GM18519 (cell line): ENCODE measurements at regions not wholly inside any gene's neighbourhood (a gene's known extent, or its start where the extent isn't known, plus 50 kb on each side); places are given as distances from the start of the nearest gene placed in this dataset.

ENCODE experiments used
- ATAC-seq: cut with Tn5 transposase; IDR thresholded peaks from one replicate; pipeline ENCODE4 v1.9.1; 2021; ENCODE audit warnings: mild to moderate bottlenecking, moderate library complexity; ENCODE audit not compliant: unreplicated experiment, low FRiP score

DNA sequence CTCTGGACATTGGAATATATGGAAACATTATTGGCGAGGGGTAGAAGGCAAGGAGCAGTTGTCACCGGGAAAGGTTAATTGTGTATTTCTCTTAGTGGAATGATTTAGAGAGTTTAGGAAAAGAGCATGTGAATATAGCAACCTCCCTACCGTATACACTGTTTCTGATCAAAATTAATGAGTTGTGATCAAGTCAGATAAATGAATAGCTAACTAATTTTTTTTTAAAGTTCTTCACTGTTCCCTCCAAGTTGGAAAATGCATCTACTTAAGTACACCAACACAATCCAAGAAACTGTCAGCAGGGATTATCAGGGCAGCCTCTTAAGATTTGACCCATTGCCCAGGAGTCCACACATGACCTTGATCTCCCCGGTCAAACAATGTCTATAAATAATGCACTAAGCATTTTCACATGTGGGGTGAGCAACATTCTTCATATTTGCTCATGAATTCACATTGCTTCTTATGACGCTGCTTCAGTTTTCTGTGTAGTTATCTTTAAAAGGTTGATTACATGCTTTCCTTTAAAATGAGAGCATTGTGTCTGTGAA lies 680.8 kb upstream of the NRSN1 start:
- ATAC-seq: no peak

DNA sequence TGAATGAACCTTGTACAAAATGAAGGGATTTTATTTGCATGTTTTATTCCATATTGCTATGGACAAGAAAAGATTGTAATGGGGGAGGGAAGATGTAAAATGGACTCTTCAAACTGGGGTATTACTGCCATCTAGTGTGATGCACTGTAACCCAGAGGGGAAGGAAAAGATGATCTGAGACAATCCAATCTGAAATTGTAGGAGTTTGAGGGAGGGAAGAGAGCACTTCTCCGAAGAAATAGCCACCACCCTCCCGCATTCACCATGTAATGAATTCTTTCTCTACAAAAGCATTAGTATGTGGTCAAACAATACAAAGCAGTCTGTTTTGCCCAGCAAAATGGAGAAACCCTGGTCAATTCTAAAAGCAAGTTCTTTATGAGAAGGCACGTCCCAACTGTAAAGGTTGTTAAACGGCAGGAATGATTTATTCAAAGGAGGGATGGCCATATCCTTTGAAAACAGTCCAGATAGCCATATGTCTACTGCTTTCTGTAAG lies 679.5 kb upstream of the NRSN1 start:
- ATAC-seq: no peak

DNA sequence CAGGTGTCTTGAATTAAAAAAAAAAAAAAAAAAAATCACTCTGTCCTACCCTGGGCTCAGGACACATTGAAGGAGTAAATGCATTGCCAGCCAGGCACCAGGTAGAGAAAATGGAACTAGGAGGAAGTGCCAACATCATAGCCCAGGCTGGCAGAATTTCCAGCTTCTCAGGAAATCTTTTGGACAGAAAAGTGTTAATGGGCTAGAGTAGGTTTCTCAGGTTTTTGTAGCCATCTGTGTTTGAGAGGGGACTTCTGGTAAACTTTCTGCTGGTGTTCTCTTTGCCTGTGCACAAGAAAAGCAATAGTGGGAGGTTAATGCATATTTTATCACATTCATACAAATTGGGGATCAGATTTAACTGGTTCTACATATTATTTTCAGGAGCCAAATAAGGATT lies 678.3 kb upstream of the NRSN1 start:
- ATAC-seq: no peak

GRCh38 chr6:23448281-23448680 lies 677.7 kb upstream of the NRSN1 start:
- no peak for ATAC-seq

GRCh38 chr6:23454080-23454976 lies 671.7 kb upstream of the NRSN1 start:
- ATAC-seq: no peak

- no peak for ATAC-seq
Measured at GRCh38 chr6:23455754-23456153, 670.3 kb upstream of the NRSN1 start.

GRCh38 chr6:23456396-23456795 lies 669.6 kb upstream of the NRSN1 start:
- no peak for ATAC-seq

- no peak for ATAC-seq
Measured at GRCh38 chr6:23457321-23457720, 668.7 kb upstream of the NRSN1 start.

GRCh38 chr6:23465912-23466311 lies 660.1 kb upstream of the NRSN1 start:
- no peak for ATAC-seq

- ATAC-seq: no peak
Measured at GRCh38 chr6:23477586-23477985, 648.4 kb upstream of the NRSN1 start.

DNA sequence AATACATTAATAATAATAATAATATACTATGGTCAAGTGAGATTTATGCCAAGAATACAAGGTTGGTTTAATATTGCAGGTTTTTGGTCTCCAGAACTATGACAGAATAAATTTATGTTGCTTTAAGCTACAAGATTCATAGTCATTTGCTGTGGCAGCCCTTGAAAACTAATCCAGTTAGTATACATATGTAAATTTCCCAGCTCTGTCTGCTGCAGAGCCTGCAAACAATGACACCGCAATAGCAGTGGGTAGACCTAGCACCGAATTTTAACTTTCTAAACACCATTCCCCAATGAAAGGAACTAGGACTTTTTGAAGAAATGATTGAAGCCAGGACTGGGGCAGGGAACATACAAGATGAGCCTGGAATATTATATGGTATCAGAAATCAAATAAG lies 647.7 kb upstream of the NRSN1 start:
- no peak for ATAC-seq

- ATAC-seq: no peak
Measured at GRCh38 chr6:23483896-23484295, 642.1 kb upstream of the NRSN1 start.

GRCh38 chr6:23494367-23494766 lies 631.6 kb upstream of the NRSN1 start:
- ATAC-seq: no peak

DNA sequence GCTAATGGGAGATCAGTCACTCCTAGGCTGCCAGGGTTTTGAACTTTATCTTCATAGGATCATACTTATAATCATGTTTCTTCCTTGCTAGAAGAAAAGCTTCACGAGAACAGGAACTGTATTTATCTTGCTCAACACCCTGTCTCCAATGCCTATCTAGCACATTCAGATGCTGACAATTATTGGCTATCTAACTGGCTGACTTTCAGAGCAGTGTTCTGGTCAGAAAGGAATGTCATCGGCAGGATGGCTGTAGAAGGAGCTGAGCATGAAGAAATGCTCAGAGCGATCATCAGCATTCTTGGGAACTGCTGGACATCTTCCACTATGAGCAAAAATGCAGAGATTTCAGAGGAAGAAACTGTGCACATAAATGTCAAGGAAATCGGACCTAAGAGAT lies 628.0 kb upstream of the NRSN1 start:
- ATAC-seq: no peak

DNA sequence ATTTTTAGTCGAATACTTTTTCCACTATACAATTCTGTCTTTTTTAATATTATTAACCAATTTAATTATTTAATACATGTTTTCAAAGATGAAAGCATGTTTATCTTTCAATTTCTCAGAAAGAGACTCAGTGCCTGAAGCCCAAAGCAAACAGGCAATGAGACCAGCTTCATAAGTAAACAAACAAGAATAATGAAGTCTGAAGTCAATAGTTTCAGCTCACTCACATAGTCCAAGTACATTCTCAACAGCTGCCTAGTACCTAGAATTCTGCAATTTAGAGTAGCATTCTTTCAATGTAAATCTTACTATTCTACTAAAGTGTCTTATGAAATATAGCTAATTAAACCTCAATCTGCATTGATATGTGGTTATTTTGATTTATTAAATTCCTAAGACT lies 626.5 kb upstream of the NRSN1 start:
- ATAC-seq: no peak

GRCh38 chr6:23503173-23503572 lies 622.8 kb upstream of the NRSN1 start:
- ATAC-seq: no peak

DNA sequence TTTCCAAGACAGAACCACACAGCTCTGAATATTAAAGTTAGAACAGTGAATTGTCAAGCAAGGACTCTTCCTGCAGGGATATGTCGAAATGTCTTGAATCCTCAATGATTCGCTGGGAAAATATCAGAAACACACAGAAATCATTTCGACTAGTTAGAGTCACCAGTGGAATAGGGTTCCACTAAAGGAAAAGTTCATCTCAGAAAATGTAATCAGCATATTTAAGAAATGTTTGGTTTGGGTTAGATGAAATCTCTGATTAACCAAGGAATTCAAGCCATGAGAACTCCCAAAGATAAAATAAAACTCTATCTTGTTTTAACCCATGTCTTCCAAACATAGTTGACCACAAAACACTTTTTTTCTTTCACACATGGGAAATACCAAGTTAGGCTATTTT lies 621.0 kb upstream of the NRSN1 start:
- ATAC-seq: no peak

DNA sequence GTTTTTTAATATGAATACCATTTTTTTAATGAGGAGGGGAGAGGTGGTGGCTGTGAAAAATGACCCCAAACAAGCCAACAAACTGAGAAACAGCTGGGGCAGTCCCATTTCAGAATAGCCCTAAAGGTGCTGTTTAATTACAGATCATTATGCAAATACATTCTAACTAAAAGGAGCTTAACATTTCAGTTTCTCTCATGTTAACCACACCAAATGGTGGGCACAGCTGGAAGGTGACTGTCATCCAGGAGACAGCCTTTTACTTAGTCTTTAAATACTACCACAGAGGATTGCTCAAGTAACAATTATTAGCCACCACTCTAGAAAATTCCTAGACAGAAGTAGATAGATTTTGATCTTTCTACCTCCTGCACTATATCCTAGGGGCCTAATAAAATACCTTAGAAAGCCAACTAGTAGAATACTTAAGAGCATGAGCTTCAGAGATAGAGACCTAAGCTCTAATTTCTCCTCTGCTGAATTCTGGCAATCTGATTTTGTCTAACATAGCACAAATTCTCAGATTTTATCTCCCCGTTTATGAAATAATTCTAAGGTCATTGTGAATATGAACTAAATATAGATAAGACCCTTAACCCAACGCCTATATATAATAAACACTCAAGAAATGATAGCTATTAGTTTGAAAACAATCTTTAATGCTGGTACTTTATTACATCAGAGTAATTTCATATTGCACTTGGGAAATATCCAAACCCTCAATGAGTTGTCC lies 615.1 kb upstream of the NRSN1 start:
- no peak for ATAC-seq

DNA sequence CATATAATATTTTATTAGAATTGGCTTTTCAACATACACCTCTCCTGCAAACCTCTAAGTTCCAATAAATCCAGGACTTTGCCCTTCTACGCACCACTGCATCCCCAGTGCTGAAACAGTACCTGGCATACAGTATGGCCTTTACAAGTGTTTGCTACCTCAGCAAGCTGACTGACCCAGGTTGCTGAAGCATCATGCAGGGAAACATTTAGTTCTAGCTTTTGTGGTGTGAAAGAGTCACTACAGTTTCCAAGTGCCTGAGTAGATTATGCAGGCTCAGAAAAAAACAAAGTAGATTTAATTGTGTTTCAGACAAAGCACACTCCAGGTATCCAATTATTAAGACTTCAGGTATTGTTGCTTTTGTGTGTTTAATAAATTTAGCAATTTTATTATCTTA lies 614.2 kb upstream of the NRSN1 start:
- ATAC-seq: no peak

GRCh38 chr6:23518294-23518693 lies 607.7 kb upstream of the NRSN1 start:
- ATAC-seq: no peak

DNA sequence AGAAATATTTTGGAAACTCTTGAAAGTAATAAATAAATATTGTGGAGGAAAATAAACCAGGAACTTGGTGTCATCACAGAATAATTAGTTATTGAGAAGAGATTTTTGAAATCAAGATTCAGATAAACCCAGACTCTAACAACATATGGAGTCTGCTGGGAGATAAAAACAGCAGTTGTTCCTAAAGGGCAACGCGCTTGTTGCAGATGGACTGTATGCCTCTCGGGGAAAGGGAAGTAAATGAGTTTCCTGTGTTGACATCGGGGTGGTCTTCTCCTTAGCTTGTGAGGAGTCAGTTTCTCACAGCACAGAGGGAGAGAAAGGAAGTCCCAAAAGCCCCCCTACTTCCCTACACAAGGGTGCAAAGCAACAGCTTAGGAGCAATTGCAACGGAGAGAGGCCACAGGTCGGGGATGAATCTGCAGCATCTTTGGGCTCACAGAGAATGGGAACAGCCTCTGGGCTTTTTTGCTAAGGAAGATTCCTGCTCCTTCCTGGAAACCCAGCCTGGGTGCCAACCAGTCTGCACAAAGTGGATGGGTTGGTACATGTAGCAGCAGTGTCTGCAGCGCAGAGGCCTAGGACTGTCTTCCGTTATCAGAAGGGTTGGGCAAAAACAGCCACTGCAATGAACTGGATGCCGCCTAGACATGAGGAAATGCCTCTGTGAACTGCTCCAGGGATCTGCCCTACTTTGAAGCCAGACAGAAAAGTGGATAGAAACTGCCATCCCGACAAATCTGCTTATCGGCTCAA lies 603.0 kb upstream of the NRSN1 start:
- ATAC-seq: no peak
